ENCODE measurements at regions not wholly inside any gene's neighbourhood (a gene's known extent, or its start where the extent isn't known, plus 50 kb on each side); places are given as distances from the start of the nearest gene placed in this dataset.

DNA sequence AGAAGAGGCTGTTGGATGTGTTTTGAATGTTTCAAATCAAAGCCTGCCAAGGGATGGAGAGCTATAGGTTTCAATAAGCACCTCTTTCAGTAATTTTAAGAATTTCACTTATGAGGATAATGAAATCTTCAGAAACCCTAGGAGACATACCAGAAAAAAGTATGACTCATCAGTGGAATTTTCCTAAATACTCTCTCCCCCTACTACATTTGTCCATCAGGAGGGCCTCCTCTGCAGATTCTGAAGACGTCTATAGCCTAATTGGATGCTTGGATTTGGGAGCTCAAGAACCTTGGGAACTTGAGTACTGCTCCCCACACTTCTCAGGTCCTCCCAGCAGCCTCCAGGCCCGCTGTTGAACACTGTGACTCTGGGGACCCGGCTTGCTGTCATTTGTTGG is 374.3 kb downstream of the SLC4A3 start:
- DNase-seq, result no peak

- no peak for DNase-seq
These were observed 374.8 kb downstream of the SLC4A3 start for GRCh38 chr2:220002251-220002650.

DNA sequence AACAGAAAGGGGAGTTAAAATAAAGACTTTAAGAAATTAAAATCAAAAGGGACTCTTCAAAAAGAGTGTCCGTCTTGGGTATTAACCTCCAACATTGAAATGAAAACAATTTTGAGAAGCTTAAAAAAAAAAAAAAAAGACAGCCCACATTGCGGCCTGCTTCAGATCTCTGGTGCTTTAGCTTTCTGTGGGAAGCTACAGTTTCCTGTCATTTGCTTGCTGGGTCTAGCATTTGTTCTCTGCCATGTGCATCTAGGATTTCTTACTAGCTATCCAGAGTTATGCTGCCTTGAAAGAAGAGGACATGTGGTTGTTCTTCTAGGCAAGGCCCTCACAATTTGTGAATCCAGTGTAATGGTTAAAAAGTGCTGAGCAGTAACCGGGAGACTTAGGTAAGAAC is 375.3 kb downstream of the SLC4A3 start:
- no peak for DNase-seq

DNA sequence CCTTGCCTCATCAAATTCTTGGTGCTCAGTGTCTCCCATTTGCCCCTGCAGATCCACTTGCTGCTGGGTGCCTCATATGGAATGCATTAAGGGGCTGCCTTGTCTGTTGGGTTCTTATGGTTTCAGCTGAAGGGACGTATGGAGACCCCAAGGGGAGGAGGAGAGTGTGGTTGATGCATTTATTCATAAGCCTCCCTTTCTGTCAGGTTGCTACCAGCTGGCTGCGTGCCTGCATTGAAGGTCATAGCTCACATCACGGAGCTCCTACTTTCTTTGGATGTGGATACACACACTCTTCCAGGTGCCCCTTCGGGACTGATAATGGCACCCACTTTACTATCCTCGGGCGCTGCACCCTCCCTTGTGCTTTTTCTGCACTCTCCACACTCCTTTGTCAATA is 377.9 kb downstream of the SLC4A3 start:
- no peak for DNase-seq

DNA sequence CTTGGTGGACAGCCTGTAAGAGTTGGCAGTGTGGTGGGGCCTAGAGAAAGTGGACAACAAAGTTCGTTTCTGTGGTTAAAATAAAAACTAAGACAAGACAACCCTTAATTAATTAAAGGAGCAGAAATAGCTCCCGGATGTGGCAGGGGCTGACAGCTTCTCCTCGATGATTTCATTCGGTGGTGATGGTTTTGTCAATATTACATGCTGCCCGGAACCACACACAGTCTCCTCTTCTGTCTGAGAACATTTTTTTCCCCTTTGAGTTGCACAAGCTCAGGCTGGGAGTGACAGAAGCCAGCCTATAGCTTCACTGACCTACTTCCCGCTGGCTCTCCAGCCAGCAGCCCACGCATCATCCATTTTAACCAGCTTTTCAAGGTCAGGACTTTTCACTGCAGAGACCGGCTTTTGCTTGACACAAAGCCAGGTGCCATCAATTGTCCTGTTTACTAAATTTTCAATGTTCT is 378.8 kb downstream of the SLC4A3 start:
- DNase-seq, result no peak

DNA sequence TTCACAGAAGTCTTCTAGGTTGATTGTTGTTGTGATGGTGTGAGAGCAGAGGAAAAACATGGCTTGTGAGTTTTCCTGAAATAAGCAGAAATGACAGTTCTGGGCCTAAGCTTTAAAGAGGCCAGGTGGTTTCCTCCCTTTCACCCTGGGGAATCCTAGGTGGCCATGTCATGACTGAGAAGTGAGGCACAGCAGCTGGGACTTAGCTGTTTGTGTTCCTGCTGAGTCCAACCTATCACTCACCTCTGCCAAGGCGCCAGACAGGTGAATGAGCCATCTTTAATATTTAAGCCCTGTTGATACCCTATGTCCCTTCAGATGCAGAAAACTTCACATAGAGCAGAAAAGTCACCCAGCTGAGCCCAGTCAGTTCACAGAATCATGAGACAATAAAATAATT is 384.4 kb downstream of the SLC4A3 start:
- DNase-seq, result no peak

GRCh38 chr2:220014961-220015360 is 387.5 kb downstream of the SLC4A3 start:
- no peak for DNase-seq

GRCh38 chr2:220015576-220015975 is 388.1 kb downstream of the SLC4A3 start:
- DNase-seq, result no peak

GRCh38 chr2:220025207-220025606 is 397.8 kb downstream of the SLC4A3 start:
- DNase-seq, result no peak

- DNase-seq, result no peak
These were observed 401.6 kb downstream of the SLC4A3 start for GRCh38 chr2:220029013-220029412.

GRCh38 chr2:220033546-220033945 is 406.1 kb downstream of the SLC4A3 start:
- no peak for DNase-seq

DNA sequence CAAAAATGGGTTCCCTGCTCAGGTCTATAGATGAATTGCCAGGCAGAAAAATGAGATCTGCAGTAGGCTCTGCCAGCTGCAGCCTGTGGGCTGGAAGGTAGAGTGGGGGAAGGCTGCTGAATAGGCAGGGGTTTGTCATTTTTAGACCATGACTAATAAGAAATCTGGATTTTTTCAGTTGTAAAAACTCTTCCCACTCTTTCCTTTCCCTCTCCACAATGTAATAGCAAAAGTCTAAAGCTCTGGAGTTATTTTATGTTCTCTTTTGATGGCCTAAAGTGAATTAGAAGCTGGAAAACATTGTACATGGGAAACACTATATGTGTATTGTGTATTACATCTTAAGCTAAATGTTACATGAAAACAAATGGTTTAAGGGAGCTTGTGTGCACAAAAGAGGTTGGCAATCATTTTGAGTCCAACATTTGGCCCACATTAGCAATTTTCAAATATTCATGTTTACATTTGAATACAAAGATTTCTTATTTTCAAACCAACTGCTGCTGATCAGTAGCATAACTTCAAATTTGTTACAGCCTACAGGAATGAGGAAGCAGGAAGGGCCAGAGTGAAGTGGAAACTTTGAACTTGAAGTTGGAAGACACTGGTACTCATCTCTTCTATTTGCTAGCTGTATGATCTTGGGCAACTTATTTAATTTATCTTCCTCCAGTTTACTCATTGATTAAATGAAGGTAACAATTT is 407.1 kb downstream of the SLC4A3 start:
- DNase-seq, result peak; percentile 29

DNA sequence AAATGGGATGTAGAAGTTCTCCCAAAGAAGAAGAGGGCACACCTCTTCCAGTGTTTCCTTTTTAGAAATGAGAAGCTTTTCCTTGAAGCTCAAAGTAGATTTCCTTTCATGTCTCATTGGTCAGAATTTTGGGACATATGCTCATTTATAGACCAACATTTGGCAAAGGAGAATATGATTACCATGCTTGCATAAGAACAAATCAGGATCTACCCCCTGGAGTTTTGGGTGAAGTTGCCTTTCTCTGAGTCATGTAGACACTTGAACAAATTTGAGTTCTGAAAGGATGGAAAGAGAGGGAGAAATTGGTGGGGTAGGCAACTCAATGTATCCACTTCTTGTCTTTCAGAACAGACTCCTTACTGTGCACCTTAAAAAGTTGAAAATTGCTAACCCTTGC is 409.0 kb downstream of the SLC4A3 start:
- no peak for DNase-seq

DNA sequence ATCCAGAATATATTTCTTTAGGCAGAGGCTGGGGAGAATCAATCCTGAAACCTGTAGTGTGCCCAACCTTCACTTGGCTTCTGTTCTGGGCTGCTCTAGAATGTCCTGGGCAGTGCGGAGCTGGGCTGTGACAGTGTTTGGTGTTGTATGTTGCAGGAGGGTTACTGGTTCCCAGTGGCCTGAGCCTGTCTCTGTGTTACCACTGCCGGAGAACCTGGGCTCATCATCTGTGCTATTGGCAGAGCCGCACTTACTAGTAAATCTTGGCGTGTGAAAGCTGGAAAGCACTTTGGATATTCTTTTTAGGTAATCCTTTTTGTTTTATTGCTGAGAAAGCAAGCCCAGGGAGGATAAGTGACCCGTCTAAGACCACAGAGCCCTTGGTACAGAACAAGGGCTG is 412.9 kb downstream of the SLC4A3 start:
- DNase-seq, result peak; percentile 23

DNA sequence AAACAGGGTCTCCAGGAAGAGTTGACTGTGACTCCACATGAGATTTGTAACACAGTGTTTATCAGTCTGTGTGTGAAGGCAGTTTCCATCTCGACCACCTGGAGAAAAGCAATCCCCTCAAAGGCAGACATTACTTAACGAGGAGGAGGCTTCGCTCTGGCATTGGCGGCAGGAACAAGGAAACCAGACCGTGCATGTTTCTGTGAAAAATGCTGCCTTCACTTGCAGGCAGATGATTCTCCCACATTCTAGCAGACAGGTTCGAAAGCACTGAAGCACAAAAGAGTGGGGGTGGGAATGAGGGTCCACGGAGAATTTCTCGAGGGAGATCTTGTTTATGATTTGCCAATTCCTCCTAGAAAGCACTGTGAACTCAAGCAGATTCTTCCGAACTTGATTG is 414.0 kb downstream of the SLC4A3 start:
- no peak for DNase-seq

- no peak for DNase-seq
These were observed 415.9 kb downstream of the SLC4A3 start for GRCh38 chr2:220043155-220043989.

GRCh38 chr2:220043990-220044335 is 416.5 kb downstream of the SLC4A3 start:
- DNase-seq, result no peak

- DNase-seq, result no peak
These were observed 417.0 kb downstream of the SLC4A3 start for GRCh38 chr2:220044383-220044782.

DNA sequence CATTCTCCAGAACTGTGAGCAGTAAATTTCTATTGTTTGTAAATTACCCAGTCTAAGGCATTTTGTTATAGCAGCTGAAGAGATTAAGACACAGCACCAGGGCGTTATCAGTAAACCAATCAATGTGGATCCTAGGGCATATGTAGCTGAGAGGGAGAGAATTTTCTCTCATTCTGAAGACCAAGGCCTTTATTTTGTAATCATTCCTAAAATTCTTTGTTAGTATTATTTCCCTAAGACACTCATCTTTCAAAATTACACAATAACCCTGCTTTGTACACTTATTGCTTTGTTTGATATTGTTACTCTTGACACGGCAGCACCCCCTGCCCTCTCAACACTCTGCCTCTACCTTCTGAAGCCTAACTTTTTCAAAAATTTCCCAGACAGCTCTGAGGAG is 419.1 kb downstream of the SLC4A3 start:
- no peak for DNase-seq

DNA sequence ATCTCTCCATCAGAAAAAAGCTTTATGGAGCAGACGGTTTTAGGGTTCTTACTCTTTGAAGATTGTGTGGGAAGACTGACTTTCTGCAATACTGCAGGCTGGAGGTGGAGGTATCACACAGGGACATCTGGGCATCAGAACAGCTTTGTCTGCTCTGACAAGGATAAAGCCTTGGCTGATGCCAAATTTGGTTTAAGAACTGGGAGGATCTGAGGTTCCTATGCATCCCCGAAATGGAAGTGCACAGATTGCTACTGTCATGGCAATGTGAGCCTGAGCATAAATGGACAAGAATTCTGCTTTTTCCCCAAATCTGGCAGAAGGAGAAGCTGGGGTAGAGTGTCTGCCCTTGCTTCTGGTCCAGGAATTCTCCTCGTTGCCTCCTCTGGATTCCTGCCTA is 424.3 kb downstream of the SLC4A3 start:
- DNase-seq, result no peak

DNA sequence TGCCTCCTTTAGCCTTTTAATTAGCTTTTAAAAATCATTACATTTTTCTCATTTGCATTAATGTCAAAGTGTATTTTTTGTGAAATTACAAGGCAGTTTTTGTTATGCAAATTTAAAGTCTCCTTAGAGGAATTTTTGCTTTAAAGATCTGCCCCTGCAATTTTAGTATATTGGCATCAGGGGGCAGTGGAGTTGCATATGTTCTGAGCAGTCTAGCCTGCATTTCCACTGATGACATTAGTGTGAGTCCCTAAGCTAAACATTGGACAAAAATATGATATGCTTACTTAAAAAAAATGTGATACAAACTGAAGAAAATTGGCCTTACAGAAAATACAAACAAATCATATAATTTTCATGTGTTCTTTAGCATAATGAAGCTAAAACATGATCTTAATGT is 426.5 kb downstream of the SLC4A3 start:
- DNase-seq, result no peak

DNA sequence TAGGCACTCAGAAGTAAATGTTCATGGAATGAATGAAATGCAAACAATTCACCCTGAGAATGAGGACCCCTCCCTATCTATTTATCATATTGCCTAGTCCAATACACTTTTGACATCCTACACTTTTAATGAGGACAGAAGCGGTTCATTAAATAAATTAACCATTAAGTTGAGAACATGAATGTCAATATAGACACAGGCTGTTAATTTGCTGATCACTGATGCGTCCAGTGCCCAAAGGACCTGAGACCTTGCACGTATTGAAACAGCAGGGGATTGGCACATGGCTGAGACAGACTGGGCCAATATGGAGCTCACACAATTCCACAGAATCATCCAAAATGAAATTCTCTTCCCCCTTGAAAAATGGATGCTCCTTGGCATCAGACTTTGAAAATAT is 430.0 kb downstream of the SLC4A3 start:
- no peak for DNase-seq

GRCh38 chr2:220057916-220058315 is 430.5 kb downstream of the SLC4A3 start:
- DNase-seq, result no peak

Measured in hindlimb muscle (tissue), 1 donor.